HG02885 (cell line): ENCODE measurements at regions not wholly inside any gene's neighbourhood (a gene's known extent, or its start where the extent isn't known, plus 50 kb on each side); places are given as distances from the start of the nearest gene placed in this dataset.

ENCODE experiments used
- ATAC-seq: cut with Tn5 transposase; IDR thresholded peaks from one replicate; pipeline ENCODE4 v1.9.1; 2021; ENCODE audit warnings: mild to moderate bottlenecking; ENCODE audit not compliant: unreplicated experiment, poor library complexity

DNA sequence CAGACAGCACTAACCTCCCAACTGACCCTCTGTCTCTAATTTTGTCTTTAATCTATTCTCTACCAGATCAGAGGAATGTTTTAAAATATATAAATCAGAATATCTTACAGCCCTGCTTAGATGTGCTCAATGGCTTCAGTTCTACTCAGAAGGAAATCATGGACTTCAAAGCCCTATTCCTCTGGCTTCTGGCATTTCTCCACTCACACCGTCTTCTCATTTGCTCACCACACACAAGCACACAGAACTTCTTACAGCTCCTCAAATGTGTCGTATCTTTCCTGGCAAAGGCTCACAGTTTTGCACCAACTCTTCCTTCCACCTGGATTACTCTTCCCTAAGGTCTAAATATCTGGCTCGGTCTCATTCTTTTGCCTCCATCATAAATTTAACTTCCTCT, 71.6 kb upstream of the NUDT7 start:
- no peak for ATAC-seq

DNA sequence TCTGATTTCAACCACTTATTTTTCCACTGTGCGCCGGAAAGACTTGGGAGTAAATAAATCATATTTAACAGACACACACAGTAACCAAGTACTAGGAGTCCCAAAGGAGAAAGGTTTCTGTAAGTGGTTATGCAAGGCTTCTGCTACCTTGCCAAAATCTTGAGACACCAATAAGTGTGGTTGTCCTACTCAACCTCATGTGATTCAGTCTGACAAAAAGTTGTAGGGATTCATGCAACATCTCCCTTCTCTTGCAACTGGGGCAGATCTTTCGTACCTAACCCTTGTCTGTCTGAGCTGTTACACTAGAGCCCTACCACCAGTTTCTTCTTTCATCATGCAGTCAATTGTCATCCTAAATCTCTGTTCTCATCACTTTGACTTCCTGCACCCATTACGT, 69.9 kb upstream of the NUDT7 start:
- ATAC-seq: no peak

DNA sequence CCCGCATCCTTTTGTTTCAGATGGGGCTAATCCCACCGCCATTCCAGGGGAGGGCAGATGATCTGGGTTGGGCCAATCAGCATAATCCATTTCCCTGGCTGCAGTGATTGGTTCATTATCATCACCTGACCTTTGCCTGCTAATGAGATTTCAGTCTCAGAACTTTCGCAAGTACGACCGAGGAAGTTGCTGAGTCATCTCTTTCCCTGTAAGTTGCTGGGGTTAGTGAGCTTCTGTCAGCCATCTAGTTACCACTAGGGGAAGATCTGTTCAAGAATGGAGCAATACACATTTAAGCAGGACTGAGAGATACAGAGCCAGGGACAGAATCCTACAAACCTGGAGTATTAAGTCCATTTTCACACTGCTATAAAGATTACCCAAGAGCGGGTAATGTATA, 65.3 kb upstream of the NUDT7 start:
- ATAC-seq: no peak

DNA sequence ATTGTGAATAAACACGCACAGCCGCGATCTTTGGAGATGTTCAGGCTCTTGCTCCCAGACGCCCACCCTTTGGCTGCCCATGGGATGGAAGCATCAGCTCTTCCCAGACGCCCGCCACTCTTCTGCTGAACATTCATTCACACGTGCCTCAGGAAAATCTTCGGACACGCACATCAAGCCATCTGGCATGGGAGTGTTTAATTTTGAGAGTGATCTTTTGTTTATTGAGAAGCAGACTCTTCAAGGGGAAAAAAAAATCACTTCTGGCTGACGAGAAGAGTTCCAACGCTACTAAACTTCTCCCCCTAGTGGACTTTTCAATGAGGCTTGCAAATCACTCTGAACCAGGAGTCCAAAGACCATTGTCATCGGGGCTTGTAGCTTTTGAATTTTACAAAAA, 62.0 kb upstream of the NUDT7 start:
- ATAC-seq: no peak

DNA sequence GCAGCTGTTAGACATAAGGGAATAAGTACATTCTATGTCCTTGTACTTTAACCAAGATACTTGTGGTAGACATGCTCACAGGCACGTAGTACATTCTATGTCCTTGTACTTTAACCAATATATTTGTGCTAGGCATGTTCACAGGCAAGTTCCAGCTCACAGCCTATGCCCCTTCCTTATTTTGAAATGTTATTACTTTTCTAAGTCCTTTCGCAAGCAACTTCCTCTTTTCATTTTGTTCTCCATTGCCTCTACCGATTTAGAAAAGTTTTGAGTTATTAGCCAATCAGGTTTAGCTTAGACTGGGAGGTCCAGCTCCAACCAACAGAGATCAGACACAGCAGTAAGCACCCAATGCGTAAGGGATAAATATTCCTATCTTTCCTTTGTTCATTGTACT, 60.1 kb upstream of the NUDT7 start:
- ATAC-seq: no peak

DNA sequence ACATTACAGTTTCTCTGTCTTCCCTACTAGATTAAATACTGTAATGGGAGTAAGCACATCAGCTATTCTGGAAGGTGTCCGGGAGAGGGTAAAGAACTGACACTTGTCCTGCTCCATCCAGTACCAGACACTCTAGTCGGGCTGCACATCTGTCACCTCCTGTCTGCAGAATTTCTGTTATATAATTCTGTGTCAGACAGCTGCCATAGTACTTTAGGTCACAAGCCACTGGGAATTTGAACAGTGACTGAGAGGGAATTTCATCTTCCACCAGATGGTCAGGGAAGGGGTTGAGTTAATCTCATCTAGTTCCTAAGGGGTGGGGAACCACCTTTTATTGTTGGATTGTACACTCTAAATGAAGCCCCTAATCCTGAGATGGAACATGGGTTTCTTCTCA, 58.6 kb upstream of the NUDT7 start:
- ATAC-seq: no peak

DNA sequence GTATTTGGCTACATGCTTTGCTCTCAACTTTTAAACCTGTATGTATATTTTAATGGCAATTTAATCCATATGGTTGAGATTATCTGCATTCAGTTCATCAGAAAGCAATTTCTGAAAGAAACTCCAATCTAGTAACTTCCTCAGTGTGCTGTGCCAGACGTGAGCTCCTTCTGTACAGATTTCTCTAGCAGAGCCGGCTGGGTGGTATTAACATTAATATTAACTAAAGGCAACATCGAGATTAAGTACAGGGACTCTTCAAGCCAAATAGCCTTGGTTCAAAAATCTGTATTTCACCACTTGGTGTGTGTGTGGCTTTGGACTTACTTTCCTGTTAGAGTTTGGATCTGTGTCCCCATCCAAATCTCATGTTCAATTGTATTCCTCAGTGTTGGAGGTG, 55.5 kb upstream of the NUDT7 start:
- no peak for ATAC-seq

DNA sequence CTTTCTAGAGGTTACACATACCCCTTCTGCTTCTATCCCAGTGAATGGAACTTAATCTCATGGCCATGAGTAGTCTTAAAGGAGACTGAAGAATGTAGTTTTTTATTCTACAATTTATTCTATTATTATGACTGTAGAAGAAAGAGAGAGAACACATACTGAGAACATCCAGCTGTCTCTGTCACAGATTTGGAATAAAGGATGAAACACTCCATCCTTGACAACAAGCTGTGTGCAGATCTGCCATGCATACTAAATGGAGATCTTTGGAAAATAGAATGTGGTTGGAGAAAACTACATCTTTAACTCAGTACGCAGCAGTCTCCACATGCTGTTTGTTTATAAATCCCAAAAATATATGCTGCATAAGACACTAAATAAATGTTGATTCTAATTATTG, 54.1 kb upstream of the NUDT7 start:
- no peak for ATAC-seq

DNA sequence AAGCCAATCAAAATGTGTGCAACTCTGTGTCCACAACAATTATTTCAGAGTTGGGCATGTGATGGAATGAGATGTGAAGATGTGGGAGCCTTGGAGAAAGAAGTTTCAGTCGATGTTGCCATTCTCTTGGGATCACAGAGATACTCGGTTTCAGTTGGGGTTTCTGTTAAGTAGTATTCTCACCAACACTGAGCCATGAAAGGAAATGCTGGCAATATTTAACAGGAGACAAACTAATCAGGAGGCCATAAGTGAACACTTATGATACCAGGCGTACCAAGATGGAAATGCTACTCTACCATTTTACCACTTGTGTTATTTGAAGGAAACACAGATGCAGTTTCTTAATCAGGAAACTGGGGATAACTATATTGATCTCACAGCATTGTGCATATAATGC, 53.3 kb upstream of the NUDT7 start:
- ATAC-seq: no peak
